ENCODE measurements at regions not wholly inside any gene's neighbourhood (a gene's known extent, or its start where the extent isn't known, plus 50 kb on each side); places are given as distances from the start of the nearest gene placed in this dataset.

- no peak for DNase-seq
Measured at GRCh38 chr2:239472235-239472775, 71.5 kb upstream of the HDAC4 start.

GRCh38 chr2:239471011-239471792, 70.4 kb upstream of the HDAC4 start:
- DNase-seq, result no peak

- no peak for DNase-seq
Measured at GRCh38 chr2:239470151-239470900, 69.5 kb upstream of the HDAC4 start.

- no peak for DNase-seq
Measured at GRCh38 chr2:239469106-239469960, 68.5 kb upstream of the HDAC4 start.

- no peak for DNase-seq
Measured at GRCh38 chr2:239468491-239469105, 67.8 kb upstream of the HDAC4 start.

- no peak for DNase-seq
Measured at GRCh38 chr2:239467956-239468490, 67.2 kb upstream of the HDAC4 start.

GRCh38 chr2:239467281-239467955, 66.6 kb upstream of the HDAC4 start:
- no peak for DNase-seq

- DNase-seq, result no peak
Measured at GRCh38 chr2:239466755-239467271, 66.0 kb upstream of the HDAC4 start.

- no peak for DNase-seq
Measured at GRCh38 chr2:239466061-239466754, 65.4 kb upstream of the HDAC4 start.

- no peak for DNase-seq
Measured at GRCh38 chr2:239465017-239466001, 64.5 kb upstream of the HDAC4 start.

- DNase-seq, result no peak
Measured at GRCh38 chr2:239464166-239465016, 63.6 kb upstream of the HDAC4 start.

- DNase-seq, result no peak
Measured at GRCh38 chr2:239463541-239464165, 62.8 kb upstream of the HDAC4 start.

- DNase-seq, result no peak
Measured at GRCh38 chr2:239462671-239463506, 62.1 kb upstream of the HDAC4 start.

- DNase-seq, result no peak
Measured at GRCh38 chr2:239462191-239462515, 61.3 kb upstream of the HDAC4 start.

GRCh38 chr2:239461291-239462190, 60.7 kb upstream of the HDAC4 start:
- DNase-seq, result no peak

GRCh38 chr2:239460780-239461179, 60.0 kb upstream of the HDAC4 start:
- no peak for DNase-seq

All from Kasumi-1 (cell line).